ENCODE measurements at regions not wholly inside any gene's neighbourhood (a gene's known extent, or its start where the extent isn't known, plus 50 kb on each side); places are given as distances from the start of the nearest gene placed in this dataset.

DNA sequence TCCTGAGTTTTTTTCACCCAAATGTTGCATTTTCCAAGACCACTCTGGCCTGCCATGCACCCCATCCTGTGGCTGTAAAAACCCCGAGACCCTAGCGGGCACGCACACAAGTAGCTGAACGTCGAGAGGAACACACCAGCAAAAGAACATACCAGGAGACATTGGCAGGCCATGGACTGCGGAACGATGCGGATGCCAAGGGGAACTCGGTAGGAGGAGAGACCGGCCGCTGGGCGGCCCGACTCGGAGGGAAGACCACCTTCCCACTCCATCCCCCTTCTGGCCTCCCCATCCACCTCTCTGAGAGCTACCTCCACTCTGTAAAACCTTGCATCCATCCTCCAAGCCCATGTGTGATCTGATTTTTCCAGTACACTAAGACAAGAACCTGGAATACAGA, 105.5 kb upstream of the CELF4 start:
- no peak for DNase-seq (ENCODE audit: low spot score)

DNA sequence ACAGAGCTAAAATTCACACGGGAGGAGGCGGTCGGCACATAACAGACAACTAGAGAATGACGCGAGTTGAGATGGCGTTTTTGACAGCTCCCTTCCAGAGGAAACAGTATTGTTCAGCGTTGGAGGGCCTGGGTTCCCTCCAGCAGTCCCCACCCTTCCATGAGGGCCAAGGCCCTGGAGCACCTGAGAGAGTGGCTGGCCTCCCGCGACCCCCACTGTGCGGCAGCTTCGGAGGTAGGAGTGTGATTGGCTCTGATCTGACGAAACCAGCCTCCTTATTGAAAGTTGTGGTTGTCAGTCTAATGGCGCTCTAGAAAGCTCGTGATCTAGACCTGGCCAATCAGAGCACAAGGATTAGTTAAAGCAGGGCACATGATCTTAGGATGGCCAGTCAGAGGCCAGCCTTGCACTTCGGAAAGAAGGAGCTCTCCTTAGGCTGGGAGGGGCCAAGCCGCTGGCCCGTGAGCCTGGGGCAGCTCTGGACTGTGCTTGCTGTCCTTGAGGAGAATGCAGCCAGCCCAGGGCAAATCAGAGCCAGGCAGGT, 104.5 kb upstream of the CELF4 start:
- no peak for DNase-seq (ENCODE audit: low spot score)

DNA sequence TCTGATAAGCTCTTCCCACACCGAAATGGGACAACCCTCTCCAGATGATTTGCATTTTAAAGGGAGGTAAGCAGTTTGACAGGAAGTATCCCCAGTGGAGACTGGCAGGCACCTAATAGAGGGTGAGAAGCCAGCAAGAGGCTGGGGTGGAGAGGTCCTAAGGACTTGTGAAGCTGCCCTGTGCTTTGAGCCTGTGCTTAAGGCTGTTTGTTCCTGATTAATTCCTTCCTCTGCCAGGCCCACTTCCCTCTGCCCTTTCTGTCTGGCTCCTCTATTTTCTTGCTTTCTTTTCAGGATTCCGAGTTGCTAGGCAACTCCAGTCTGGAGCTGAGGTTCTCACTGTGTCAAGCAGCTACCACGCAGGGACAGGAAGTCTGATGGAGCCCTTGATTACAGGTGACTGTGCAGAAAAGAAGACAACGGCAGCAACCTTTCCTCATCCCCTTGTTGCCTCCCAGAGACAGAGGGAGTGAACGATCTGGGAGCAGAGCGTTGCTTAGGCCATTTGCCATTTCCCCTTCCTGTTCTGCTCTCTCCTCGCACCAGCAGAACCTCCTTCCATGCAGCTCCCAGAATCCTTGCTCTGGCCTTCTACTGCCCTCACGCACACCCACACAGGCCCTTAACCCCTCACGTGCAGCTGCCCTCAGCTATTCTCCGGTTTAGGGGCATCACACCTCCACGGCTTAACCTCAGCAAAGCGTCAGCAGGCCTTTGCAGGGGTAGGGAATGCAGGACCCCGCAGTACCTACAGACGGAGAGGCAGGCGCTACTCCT, 103.6 kb upstream of the CELF4 start:
- DNase-seq (ENCODE audit: low spot score), result no peak

- no peak for DNase-seq (ENCODE audit: low spot score)
Measured at GRCh38 chr18:37667836-37668235, 102.2 kb upstream of the CELF4 start.

GRCh38 chr18:37666991-37667390, 101.4 kb upstream of the CELF4 start:
- no peak for DNase-seq (ENCODE audit: low spot score)

DNA sequence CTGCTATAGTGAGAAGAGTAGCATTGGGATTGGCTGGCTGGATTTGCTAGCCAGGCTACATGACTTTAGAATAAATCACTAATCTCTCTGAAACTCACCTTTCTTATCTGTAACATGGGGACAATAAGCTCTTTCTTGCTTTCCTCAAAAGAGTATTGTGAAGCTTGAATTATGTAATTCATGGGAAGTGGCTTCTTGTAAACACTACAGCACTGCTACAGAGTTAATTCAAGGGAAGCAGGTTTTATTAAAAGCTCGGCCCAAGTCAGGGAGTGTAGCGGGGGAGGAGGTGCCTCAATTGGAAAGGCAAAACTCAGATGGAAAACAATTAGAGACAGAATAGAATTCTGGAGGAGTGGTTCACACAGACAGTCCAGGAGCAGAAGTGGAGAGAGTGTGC, 100.9 kb upstream of the CELF4 start:
- no peak for DNase-seq (ENCODE audit: low spot score)

GRCh38 chr18:37665346-37665745, 99.7 kb upstream of the CELF4 start:
- DNase-seq (ENCODE audit: low spot score), result no peak

GRCh38 chr18:37663446-37663845, 97.8 kb upstream of the CELF4 start:
- no peak for DNase-seq (ENCODE audit: low spot score)

DNA sequence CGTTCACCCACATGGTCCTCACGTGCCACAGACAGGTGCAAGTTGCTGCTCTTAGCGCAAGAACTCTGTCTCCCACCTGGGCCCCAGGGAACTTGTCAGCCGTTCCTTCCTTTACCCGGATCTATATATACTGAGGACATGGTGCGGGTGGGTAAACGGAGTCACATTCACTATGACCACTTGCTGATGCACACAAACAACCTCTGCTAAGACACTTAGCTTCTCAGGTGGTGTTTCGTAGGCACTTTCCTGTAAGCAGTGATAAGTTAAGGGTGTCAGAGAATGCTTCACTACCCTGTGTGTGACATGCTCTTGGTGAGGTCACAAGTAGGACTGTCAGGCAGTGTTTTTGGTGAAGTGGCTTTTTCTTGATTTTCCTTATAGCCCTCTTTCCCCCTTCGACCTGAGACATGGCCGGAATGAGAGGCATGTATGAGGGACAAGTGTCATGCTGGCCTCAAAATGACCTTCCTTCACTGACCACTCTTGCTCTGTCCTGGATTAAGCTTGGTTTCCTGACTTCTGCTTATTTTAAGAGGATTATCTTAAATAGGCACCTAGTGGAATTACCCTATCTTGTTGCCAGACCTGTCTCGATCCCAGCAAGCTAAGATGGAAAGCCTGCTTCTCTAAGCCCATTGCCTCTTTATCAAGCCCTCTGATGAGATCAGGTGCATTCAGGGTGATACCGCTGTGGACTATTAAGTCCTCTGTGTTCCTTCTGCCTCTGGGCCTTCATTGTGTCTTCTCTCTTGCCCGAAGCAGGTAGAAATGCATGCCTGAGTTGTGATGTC, 97.1 kb upstream of the CELF4 start:
- DNase-seq (ENCODE audit: low spot score), result no peak

DNA sequence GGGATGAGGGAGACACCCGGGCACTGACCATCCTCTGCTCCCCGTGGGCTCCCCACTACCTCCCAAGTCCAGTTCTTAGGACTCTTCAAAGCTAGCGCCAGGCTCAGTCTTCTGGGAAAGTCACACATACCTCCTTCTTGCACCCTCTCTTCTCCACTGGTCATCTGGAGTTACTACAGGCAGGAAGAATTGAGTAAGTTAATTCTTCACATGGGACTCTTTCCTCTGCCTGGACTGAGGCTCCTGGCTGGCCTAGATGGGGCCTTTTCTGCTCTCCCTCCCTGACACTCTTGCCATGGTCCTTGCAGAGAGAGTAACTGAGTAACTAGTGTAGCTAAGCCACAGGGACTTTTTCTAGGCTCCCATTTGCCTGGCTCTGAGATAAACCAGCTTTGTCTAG, 96.5 kb upstream of the CELF4 start:
- DNase-seq (ENCODE audit: low spot score), result no peak

DNA sequence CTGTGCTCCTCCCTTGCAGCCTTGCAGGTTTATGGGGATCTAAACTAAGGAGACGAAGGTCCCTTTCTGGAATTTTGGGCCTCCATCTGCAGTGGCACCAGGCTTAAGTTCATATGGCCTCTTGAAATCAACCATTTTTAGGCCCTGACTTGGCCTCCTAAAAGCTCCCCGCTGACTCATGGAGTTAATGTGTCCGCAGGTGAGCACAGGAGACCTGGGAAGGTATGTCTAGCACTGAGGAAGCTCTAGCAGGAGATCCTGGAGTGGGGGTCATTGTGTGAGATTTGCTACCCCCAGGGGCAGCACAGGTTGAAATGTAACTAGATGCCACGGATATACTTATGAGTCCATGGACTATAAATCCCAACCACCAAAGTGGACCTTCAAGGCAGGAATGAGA, 95.9 kb upstream of the CELF4 start:
- DNase-seq (ENCODE audit: low spot score), result no peak

- DNase-seq (ENCODE audit: low spot score), result no peak
Measured at GRCh38 chr18:37661061-37661460, 95.5 kb upstream of the CELF4 start.

GRCh38 chr18:37660658-37661057, 95.1 kb upstream of the CELF4 start:
- no peak for DNase-seq (ENCODE audit: low spot score)

DNA sequence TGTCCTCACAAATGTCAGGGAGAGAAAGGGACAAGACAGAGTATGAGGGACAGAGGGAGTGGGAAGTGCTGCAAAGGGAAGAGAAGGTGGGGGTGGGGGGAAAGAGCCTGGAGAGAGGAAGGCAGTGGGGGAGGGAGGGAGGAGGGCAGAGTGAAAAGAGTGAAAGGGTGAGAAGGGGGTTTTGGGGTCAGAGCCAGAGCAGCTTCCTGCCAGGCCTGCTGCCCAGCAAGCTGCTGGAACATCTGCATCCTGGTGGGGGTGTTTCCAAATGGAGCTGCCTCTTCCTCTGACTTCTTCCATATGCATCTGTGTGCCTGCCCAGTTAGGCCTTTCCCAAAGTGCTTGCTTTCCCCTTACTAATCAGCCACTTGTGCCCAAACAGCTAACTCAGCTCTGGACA, 94.3 kb upstream of the CELF4 start:
- DNase-seq (ENCODE audit: low spot score), result no peak

- no peak for DNase-seq (ENCODE audit: low spot score)
Measured at GRCh38 chr18:37658894-37659293, 93.3 kb upstream of the CELF4 start.

GRCh38 chr18:37657493-37657892, 91.9 kb upstream of the CELF4 start:
- DNase-seq (ENCODE audit: low spot score), result no peak

DNA sequence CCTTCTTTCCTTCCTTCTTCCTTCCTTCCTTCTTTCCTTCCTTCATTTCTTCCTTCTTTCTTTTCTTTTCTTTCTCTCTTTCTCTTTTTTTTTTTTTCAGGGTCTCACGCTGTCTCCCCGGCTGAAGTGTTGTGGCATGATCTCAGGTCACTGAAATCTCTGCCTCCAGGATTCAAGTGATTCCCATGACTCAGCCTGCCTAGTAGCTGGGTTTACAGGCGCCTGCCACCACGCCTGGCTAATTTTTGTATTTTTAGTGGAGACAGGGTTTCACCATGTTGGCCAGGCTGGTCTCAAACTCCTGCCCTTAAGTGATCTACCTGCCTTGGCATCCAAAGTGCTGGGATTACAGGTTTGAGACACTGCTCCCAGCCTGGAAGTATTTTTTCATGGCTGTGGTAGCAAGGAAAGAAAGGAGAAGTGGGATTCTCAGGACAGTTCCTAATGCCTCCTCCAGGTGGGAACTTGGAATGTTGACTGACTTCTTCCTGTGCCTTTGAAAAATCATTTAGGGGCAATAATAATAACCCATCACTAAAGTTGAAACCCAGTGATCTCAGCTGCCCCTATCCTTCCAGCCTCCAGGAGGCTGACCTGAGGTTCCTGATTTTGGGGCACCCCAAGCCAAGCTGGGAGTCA, 89.3 kb upstream of the CELF4 start:
- DNase-seq (ENCODE audit: low spot score), result no peak

DNA sequence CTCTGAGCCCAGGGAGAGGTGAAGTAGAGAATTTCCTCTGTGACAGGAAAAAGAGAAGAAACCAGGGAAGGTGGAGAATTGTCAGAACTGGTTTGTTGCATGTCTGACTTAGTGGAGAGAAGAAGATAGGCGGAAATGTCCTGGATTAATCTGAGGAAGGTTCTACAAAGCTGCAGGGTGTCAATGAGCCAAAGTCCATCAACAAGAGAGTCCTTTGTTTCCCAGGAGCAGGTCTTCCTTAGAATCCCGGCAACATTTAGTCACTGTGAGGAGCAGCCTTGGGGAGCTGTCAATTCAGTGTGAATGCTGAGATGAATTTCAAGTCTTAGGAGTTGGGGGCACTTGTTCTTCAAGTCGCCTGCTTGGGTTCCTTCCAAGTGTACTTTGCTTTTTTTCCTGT, 88.4 kb upstream of the CELF4 start:
- DNase-seq (ENCODE audit: low spot score), result no peak

GRCh38 chr18:37653618-37654017, 88.0 kb upstream of the CELF4 start:
- DNase-seq (ENCODE audit: low spot score), result no peak

GRCh38 chr18:37649930-37650329, 84.3 kb upstream of the CELF4 start:
- no peak for DNase-seq (ENCODE audit: low spot score)

GRCh38 chr18:37649416-37649815, 83.8 kb upstream of the CELF4 start:
- no peak for DNase-seq (ENCODE audit: low spot score)

DNA sequence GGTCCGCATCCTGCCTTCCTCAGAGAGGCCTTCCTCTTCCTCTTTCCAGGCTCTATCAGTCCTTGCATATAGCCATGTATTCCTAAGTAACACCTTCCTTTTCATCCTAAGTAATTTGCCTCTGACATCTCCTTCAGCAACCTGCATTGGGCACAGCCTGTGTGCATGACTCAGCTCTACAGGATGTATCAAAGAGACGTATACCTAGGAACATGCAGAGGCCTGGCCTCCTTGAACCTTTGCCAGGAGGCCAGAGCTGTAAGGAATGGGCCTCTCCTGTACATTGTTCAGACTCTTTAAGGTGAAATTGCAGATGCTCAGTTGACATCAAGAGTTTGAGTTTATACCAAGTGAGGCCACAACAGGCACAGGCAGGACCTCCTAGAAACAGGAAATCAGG, 76.0 kb upstream of the CELF4 start:
- DNase-seq (ENCODE audit: low spot score), result no peak

- DNase-seq (ENCODE audit: low spot score), result no peak
Measured at GRCh38 chr18:37640504-37640903, 74.9 kb upstream of the CELF4 start.

Data from HuH-7.5 (cell line).